ENCODE measurements at regions not wholly inside any gene's neighbourhood (a gene's known extent, or its start where the extent isn't known, plus 50 kb on each side); places are given as distances from the start of the nearest gene placed in this dataset.
"Not testable (repeated sequence)": the region's sequence is repeated elsewhere in the genome, so short reads cannot be mapped to it uniquely, and the experiment has no call there.

DNA sequence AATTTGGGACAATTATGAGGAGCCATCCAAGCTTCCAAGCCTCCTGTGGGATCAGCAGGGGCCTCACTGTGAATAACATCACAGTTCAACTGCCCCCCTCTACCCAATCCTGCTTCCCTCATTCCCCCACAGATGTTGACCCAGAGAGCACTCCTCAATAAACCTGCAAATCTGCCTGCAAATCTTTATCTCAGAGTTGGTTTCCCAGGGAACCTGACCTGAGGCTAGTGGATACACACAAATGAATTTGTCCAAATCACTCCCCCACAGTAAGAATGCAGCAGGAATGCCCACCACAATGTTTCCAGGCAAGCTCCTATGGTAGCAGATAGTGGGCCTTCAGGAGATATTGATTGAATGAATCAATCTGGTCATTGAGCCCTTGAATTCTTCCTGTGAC, 56.4 kb upstream of the HIVEP3 start:
- ATAC-seq (no peak), DNase-seq (ENCODE audit: extremely low read depth in 1 of 4, low spot score in 3 of 4) (no peak), FAIRE-seq (no peak)
- H3K27ac ChIP-seq (ENCODE audit: extremely low read depth, low read depth, low read length) = no peak overlapping the region
- H4K20me1 ChIP-seq (replicated peaks; ENCODE audit: control insufficient read depth, insufficient read depth, low read length) = no peaks in the 10 kb centered on the region; the same call in 1 of the 2 replicates
- intact Hi-C loops (cut with micrococcal nuclease) (no loop called here), in situ Hi-C loops (cut with MboI) (no loop called here)
- no peaks in the 10 kb centered on the region for H3K79me2 ChIP-seq (ENCODE audit: control insufficient read depth, insufficient read depth, low read length)
- ChIA-PET CTCF (ENCODE audit: low intra/inter-chr PET ratio) (no interaction called here), POLR2A (no interaction called here)
- H3K27me3 ChIP-seq (ENCODE audit: control insufficient read depth in 2 of 2, insufficient read depth in 2 of 2, low read length in 2 of 2) = peaks cover 4 to 5% of the 10 kb centered on the region in 2 experiments; a peak in 3 of 5 replicates
- no peaks in the 10 kb centered on the region for H3K9me3 ChIP-seq (replicated peaks; ENCODE audit: control insufficient read depth, insufficient read depth, low read depth, low read length)
- no peaks in the 10 kb centered on the region for H3K36me3 ChIP-seq (ENCODE audit: control insufficient read depth, insufficient read depth, low read length)
- BruUV-seq (replicated peaks) = no TSS peak
- H3K4me2 ChIP-seq (ENCODE audit: insufficient read depth, low read length) = no peak overlapping the region
- no peaks in the 10 kb centered on the region for H3K9me1 ChIP-seq (ENCODE audit: control insufficient read depth, insufficient read depth, low read length)
- no peak overlapping the region for H3K4me3 ChIP-seq
- no peak overlapping the region for H3K9ac ChIP-seq (ENCODE audit: insufficient read depth in 1 of 2, low read depth in 2 of 2, low read length in 2 of 2)
- H3K4me1 ChIP-seq (replicated peaks in 1 of 2; ENCODE audit: control insufficient read depth in 2 of 2, insufficient read depth in 2 of 2, low read length in 2 of 2) = no peaks in the 10 kb centered on the region
- no peak for TF ChIP-seq ZNF75A (CRISPR knock-in tag; IDR thresholded peaks at IDR 0.05)
- TF ChIP-seq, protein P1, sequence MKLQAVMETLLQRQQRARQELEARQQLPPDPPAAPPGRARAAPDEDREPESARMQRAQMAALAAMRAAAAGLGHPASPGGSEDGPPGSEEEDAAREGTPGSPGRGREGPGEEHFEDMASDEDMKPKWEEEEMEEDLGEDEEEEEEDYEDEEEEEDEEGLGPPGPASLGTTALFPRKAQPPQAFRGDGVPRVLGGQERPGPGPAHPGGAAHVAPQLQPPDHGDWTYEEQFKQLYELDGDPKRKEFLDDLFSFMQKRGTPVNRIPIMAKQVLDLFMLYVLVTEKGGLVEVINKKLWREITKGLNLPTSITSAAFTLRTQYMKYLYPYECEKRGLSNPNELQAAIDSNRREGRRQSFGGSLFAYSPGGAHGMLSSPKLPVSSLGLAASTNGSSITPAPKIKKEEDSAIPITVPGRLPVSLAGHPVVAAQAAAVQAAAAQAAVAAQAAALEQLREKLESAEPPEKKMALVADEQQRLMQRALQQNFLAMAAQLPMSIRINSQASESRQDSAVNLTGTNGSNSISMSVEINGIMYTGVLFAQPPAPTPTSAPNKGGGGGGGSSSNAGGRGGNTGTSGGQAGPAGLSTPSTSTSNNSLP (IDR thresholded peaks at IDR 0.05; ENCODE audit: borderline replicate concordance, low read depth, low read length) = no peak
- H2AFZ ChIP-seq (ENCODE audit: low read depth, low read length) = no peak overlapping the region

DNA sequence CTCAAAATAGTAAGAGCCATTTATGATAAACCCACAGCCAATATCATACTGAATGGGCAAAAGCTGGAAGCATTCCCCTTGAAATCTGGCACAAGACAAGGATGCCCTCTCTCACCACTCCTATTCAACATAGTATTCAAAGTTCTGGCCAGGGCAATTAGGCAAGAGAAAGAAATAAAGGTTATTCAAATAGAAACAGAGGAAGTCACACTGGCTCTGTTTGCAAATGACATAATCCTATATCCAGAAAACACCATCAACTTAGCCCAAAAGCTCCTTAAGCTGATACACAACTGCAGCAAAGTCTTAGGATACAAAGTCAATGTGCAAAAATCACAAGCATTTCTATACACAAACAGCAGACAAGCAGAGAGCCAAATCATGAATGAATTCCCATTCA, 49.8 kb upstream of the HIVEP3 start:
- CTCF ChIA-PET (ENCODE audit: low intra/inter-chr PET ratio); H3K27ac ChIP-seq (ENCODE audit: extremely low read depth, low read depth, low read length); H3K4me3 ChIP-seq; H3K9me3 ChIP-seq (replicated peaks; ENCODE audit: control insufficient read depth, insufficient read depth, low read depth, low read length); POLR2A ChIA-PET; H4K20me1 ChIP-seq (replicated peaks; ENCODE audit: control insufficient read depth, insufficient read depth, low read length); H3K79me2 ChIP-seq (ENCODE audit: control insufficient read depth, insufficient read depth, low read length); FAIRE-seq; H3K9ac ChIP-seq (ENCODE audit: insufficient read depth in 1 of 2, low read depth in 2 of 2, low read length in 2 of 2); intact Hi-C loops (cut with micrococcal nuclease); ATAC-seq; H3K9me1 ChIP-seq (ENCODE audit: control insufficient read depth, insufficient read depth, low read length); BruUV-seq (replicated peaks); H2AFZ ChIP-seq (ENCODE audit: low read depth, low read length); H3K4me1 ChIP-seq (replicated peaks in 1 of 2; ENCODE audit: control insufficient read depth in 2 of 2, insufficient read depth in 2 of 2, low read length in 2 of 2); DNase-seq (ENCODE audit: extremely low read depth in 1 of 4, low spot score in 3 of 4); H3K36me3 ChIP-seq (ENCODE audit: control insufficient read depth, insufficient read depth, low read length); H3K4me2 ChIP-seq (ENCODE audit: insufficient read depth, low read length); in situ Hi-C loops (cut with MboI): not testable (repeated sequence)
- H3K27me3 ChIP-seq (ENCODE audit: control insufficient read depth in 2 of 2, insufficient read depth in 2 of 2, low read length in 2 of 2) = peaks cover 0 to 13% of the 10 kb centered on the region in 2 experiments; a peak in 2 of 5 replicates
